Stimulated activated CD8-positive, alpha-beta memory T cell treated with anti-CD3 and anti-CD28 coated beads, Interleukin-15, amount 100 ng/mL, for 48 hours (primary cell): ENCODE measurements at regions not wholly inside any gene's neighbourhood (a gene's known extent, or its start where the extent isn't known, plus 50 kb on each side); places are given as distances from the start of the nearest gene placed in this dataset.
"Not testable (repeated sequence)": the region's sequence is repeated elsewhere in the genome, so short reads cannot be mapped to it uniquely, and the experiment has no call there.

Experiments
- DNase-seq, 2 donors: peaks; one replicate each; pipeline ENCODE4 v3.0.0-alpha.2; 2020; ENCODE audit warnings: low read depth in 2 of 2

DNA sequence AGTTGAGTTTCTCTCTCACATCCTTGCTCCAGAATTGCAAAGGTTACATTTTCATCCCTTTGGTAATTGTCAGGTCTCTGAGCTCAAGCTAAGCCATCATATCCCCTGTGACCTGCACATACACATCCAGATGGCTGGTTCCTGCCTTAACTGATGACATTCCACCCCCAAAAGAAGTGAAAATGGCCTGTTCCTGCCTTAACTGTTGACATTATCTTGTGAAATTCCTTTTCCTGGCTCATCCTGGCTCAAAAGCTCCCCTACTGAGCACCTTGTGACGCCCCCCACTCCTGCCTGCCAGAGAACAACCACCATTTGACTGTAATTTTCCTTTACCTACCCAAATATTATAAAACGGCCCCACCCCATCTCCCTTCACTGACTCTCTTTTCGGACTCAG is 231.4 kb upstream of the ISX start:
- DNase-seq, result not testable (repeated sequence)

DNA sequence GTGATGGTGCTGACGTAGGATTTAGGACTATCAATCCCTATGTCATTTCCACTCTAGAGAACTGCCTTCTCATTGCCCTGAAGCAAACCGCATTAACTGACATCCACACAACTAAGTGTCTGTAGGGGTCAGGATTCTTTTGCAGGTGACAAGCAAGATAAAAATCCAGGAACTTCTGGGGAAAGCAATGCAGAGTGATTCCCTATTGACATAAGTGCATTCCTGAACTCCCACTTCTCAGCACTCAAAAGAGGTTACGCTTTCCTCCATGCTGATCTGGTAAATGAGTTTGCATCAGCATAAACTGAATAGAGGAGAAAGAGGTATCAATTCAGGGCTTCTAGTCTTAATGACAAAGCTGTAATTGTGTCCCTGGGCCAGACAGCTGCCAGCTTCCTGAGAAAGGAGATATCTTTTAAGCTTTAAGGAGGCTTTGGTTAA is 224.6 kb upstream of the ISX start:
- DNase-seq, result no peak

DNA sequence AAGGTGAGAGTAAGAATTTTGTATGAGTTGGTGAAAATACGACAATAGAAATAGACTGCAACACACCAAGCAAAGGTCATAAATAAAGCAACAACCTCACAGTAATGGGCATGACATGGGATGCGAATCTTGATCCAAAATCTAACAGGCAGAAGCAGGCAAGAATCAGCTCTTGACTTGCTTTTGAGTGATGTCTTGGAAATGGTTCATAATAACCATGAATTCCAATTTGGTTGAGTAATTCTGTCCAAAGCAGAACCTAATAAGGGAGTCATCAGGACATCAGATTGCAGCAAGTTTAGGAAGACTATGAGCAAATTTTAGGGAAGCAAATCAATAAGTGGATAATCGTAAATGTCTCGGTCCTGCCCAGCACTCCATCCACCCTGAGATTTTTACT is 224.0 kb upstream of the ISX start:
- no peak for DNase-seq

DNA sequence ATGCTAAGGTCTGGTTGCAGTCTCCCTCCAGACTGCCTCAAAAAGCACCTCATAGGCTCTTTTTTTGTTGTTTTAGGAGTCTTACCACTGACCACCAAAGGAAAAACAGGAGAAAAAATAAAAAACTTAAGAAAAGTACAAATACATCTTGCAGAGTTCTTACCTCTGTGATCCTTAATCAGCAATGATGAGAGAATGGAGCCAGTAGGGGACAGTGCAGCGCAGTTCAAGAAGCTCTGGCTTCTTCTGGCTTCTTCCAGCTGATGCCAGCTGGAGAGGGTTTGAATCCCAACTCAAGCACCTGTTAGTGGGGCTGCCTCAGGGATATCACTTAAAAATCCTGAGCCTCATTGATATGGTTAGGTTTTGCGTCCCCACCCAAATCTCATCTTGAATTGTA is 223.3 kb upstream of the ISX start:
- no peak for DNase-seq

DNA sequence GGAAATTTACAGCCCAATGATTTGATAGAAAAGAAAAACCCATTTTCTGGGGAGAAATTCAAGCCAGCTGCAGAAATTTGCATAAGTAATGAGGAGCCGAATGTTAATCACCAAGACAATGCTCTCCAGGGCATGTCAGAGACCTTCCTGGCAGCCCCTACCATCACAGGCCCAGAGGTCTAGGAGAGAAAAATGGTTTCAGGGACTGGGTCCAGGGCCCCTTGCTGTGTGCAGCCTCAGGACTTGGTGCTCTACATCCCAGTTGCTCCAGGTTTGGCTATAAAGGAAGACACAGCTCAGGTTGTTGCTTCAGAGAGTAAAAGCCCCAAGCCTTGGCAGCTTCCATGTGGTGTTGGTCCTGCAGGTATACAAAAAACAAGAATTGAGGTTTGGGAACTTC is 222.2 kb upstream of the ISX start:
- DNase-seq, result not testable (repeated sequence)

DNA sequence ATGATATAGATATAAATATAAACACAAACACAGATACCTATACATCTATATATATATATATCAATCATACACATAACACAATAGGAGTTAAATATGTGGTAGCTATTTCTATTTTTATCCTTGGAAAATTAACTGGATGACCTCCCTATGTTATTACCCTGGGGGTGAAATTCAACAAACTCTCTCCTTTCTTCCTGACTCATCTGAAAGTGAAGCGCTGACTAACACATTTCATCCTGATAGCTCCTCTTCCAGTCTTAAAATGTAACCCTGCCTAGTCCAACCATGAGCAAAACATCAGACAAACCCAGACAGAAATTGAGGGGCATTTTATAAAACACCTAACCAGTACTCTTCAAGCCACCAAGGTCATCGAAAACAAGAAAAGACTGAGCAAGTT is 220.6 kb upstream of the ISX start:
- no peak for DNase-seq

DNA sequence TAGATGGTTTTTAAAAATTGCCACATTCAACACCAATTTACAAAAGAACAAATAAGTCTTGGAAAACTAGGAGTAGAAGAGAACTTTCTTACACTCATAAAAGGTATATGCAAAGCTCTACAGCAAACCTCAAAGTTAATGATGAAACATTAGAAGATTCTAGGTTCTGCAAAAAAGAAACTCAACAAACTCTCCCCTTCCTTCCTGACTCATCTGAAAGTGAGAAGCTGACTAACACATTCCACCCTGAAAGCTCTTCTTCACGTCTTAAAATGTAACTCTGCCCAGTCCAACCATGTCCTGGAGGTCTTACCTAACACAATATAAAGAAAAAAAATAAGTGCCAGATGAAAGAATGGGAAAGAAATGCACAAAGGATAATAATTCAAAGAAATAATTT is 218.9 kb upstream of the ISX start:
- DNase-seq, result no peak

DNA sequence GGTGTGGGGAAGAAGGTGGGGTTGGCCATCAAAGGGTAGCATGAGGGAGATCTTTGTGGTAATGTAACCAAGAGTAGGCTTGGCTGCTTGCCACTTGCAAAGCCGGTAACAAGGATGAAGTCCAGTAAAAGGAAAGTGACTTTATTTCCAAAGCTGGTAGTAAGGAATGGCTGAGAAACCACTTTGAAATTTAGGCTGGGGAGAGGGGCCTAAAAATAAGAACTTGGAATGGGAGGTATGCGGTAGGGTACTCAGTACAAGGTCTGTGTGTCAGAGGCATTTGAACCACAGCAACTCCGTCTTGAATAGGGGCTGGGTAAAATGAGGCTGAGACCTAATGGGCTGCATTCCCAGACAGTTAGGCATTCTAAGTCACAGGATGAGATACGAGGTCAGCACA is 216.0 kb upstream of the ISX start:
- no peak for DNase-seq

DNA sequence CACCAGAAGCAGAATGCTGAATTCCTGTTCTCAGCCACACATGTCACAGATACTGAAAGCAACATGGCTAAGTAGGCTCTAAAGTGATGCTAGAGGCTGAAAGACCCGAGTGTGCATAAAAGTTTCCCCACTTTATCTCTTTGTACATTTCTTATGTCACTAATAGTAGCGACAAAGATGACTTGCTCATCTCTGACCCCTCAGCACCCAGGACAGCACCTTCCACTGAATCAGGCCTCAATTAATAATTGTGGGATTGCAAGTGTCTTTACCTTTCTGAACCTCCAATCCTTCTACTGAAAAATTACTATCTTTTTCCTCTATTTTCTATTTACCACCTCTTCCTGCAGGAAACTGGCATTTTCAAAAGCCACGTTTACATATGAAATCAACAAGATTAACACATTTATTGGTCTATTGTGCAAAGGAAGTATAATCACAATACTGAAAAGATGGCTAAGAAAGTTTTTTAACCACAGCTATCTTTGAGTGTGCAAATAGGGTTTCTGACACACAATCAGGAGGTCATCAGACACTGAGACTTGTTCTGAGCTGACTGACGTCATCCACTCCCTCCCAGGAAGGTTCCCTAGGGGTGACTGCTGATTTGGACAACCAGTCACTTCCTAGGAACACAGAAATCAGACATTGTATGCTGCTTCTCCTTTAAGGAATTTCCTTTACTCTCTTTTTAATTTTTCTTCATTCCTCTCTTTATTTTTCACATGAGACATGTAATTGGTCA is 213.9 kb upstream of the ISX start:
- no peak for DNase-seq

DNA sequence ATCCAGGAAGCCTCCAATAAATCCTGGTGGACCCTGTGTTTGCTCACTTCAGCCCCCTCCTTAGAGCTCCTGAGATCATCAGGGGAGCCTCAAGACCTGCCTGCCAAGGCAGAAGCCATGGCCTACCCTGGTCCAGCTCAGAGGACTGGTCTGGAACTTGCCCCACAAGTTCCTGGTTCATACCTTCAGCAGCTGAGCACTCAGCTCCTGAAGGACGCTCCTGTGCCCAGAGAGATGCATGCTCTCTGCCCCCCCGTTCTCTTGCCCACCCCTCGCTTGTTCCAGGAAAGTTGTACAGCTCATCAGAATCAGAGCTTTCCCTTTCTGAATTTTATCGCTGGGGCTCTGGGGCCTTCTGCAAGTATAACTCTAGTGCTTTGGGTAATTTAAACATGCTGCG is 210.5 kb upstream of the ISX start:
- no peak for DNase-seq

DNA sequence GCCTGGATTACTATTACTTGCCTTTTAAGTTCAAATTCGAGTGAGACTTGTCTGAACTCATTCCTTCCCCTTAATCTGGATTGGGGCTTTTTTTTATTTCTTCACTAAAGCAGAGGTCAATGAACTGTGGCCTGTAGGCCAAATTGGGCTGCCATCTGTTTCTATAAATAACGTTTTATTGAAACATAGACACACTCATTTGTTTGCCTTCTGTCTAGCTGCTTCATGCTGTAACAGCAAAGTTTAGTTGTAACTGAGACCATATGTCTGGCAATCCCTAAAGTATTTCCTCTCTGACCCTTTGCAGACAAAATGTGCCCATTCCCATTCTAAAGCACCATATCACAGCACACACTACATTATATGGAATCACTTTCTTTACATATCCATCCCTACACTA is 207.9 kb upstream of the ISX start:
- no peak for DNase-seq

DNA sequence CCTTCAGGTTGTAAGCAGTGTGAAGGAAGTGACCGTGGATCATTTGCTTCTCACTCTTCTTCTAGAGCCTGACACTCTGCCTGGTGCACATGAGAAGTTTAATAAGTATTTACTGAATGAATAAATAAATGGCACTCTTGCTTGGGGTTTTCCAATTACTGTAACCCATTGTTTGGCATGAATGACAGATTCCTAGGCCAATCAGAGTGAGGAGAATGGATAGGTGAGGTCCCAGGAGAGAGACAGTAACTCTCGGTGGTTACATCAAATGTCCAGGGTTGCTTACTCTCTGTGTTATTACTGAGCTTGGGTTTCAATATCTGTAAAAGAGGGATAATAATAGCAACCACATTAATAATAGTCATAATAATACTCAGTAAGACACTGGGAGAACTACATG is 204.2 kb upstream of the ISX start:
- no peak for DNase-seq

DNA sequence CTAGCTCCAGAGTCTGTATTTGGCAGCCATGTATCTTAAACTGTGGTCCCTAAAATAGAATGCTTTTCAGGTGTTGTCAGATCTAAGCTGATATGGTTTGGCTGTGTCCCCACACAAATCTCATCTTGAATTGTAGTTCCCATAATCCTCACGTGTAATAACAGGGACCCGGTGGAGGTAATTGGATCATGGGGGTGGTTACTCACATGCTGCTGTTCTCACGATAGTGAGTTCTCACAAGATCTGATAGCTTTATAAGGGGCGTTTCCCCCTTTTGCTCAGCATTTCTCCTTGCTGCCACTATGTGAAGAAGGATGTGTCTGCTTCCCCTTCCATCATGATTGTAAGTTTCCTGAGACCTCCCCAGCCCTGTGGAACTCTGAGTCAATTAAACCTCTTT is 199.9 kb upstream of the ISX start:
- DNase-seq, result no peak

DNA sequence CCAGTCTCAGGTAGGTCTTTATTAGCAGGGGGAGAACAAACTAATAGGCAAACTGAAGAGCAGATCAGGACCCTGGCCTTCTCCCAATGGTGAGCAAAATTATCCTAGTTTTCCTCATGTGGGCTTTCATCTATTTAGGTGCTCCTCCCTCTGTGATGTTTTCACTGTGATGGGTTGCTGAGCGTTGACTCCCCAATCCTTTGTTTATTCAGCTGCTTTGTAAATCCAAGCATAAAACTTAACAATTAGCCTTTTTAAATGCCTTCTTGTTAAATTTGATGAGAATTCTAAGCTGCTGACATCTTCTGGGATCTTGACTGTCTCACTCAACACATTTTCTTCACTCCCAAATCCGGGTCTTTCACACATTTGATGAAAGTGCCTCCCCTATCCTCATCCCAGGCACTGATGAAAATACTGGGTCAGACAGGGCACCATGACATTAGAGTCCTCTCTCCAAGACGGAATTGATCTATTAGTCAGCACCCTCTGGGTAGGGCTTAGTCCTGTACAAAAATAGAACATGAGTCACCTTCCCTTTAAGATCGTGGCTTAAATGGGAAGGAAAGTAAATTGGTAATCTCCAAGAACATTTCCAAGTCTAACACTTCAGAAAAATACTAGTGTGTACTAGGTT is 199.3 kb upstream of the ISX start:
- no peak for DNase-seq

DNA sequence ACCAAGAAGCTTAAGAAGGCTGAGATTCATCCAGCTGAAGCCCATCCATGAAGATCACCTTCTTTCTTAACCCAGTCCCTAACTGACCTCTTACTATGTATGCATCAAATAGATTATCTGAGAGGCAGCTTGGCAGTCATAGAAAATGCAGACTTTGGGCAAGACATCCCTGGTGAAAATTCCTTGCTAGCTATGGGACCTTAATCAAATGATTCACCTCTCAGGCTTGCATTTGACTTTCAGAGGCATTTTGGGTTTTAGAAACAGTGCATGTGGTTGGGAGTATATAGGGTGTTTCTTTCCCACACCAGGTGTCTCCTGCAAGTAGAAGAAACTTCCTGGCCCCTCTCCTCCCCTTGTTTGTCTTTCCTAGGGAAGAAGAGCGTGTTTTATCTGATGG is 188.5 kb upstream of the ISX start:
- no peak for DNase-seq

DNA sequence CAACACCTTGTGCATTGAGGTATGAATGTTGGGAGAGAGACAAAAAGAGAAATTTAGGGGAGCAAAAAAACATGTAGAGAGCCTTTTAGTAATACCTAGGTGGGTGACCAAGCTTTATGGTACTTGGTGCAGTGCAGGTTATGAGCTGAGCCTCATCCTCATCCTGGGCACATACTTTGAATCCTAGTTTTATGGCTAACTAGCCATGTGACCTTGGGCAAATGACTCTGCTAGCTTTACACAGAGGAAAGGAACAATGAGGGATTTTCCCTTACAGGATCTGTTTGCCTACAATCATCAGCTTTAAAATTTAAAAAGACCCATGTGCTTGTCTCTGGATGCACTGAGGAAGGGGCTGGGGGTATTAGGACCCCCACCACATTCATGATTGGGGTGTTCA is 187.8 kb upstream of the ISX start:
- no peak for DNase-seq

DNA sequence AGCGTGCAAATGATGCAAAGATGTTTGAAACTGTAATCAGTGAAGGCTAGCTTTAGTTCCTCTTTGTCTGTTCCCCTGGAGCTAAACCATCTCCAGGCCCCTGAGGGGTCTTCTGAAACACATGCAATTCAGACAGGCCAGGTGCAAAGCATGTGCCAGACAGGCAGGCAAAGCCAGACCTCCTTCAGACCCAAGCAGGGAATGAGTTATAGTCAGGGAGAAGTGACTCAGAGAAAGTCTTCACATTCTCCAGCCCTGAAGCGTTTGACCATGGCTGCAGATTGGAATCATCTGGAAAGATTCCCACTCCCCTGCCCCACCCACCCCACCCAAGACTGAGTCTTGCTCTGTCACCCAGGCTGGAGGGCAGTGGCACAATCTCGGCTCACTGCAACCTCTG is 187.0 kb upstream of the ISX start:
- DNase-seq, result no peak

DNA sequence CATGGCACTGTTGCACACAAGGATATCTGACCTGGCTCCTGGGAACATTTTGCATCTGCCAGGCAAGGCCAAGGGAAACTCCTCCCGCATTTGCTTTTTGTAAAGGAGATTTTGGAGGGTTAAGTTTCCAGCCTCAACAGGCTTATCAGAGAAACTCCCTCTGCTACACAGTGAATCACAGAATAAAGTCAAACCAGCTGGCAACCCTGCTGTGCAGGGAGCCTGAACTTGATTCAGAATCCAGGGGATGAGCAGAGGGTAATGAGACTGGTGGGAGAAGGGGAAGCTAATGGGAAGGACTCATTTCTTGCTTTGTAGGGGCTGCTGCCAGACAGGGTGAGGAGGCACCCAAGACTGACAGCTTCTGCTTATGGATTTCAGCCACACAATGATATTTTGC is 185.3 kb upstream of the ISX start:
- DNase-seq, result no peak

DNA sequence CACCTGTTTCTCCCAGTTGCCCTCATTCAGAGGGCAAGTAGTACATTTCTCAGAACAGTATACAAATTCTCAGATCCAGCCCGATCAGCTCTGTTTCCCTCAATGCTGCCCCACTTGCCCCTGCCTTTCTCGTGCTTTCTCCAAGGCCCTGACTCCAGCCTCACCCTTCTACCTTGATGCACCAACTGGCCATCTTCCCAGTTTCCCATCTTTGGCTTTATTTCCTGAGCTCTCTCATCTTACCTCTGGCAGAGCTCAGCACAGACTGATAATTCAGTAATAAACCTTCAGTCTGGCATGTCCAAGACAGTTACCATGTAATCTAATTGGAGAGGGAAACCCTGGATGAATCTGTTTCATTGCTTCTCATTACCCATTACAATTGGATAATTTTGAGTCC is 184.5 kb upstream of the ISX start:
- no peak for DNase-seq

DNA sequence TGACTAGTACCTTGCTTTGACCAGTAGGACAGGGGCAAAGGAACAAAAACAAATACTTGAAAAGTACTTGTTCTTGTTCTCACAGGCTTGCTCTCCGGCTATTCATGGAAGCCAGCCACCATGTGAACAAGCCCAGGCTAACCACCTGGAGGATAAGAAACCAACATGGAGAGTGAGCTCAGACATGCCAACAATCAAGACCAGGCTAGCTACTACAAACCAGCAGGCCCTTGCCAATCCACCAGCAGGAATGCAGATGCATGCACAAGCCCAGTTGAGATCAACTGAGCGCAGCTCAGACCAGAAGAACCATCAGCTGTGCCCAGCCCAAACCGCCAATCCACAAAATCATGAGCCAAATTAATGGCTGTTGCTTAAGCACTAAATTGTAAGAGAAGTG is 180.1 kb upstream of the ISX start:
- DNase-seq, result no peak

DNA sequence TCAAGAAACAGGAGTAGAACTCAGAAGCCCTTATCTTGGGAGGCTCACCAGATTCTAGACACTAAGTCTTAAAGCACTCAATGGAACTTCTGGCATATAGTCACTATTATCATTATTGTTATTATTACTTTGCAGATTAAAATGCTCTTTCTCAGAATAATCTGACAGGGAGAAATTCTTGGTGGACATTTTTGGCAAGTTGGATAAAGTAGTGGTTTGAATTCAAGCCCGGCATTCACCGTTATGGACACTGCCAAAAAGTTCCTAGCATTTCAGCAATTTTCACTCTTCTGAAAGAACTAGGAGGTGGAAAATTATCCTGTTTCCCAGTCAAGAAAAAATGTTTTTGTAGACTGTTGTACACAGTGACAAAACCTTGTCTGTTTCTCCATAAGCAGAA is 179.6 kb upstream of the ISX start:
- no peak for DNase-seq

DNA sequence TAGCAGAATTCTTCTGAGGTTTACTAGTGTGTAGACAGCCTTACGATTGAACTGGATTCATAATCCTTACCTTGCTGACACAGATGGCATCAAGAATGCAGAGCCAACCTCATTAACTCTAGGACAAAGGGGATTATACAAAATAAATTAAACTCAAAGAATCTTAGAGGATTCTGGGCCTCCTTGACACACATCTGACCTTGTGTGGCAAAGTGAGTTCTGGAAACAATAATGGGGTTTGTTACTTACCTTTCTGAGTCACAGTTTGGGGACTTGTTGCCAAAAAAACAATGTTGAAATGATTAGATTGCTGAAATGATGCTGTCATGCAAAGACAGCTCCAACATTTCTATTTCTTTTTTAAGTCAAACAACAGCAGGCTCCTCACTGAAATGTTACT is 179.1 kb upstream of the ISX start:
- DNase-seq, result no peak

DNA sequence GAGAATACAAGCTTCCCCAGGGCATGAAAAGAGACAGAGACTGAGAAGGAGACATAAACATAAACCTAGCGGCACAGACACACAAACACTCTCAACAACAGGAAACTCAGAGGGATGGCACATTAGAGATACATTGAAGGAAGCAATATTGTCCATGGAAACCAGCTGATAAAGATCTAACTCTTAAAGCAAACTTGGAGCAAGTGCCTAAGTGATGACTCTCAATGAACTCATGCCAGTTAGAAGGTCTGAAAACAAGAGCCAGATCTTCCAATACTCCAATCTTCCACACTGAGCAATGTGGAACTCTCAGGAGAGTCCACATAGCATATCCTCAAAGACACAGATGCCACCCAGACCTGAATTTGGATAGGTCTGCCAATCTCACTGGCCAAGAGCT is 168.8 kb upstream of the ISX start:
- DNase-seq, result no peak

DNA sequence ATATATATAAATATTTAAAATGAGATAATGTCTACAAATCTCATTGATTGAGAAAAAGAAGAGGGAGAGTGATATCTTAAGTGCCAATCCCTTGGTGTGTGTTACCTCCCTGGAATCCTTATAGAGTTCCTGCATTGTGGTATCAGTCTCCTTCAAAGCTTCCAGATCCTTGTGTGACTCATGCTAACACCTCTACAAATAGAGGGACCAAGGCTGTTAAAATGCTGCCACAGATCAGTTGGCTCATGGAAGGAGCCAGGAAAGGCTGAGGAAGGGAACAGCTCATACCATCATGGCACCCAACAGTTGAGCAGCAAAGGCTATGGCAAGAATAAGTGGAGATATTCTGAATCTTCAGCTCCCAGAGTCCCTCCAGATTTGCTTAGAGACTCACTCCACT is 163.6 kb upstream of the ISX start:
- DNase-seq, result no peak
